Ovary (tissue), 7 donors: ENCODE measurements at regions not wholly inside any gene's neighbourhood (a gene's known extent, or its start where the extent isn't known, plus 50 kb on each side); places are given as distances from the start of the nearest gene placed in this dataset.

Experiments
- DNase-seq, 5 donors: peaks; one replicate each; pipeline ENCODE4 v3.0.0-alpha.2; 2019 to 2020
- H3K27ac ChIP-seq, 2 donors: fragments of 200-600 bp; one replicate each; pipeline versions ENCODE4 v1.5.1 to v1.8.0; 2019 to 2022
- H3K27me3 ChIP-seq: fragments of 200-600 bp; one replicate; pipeline ENCODE4 v1.8.0; 2022
- H3K36me3 ChIP-seq: fragments of 200-600 bp; sonication (generic); one replicate; pipeline ENCODE4 v1.5.1; 2019
- H3K4me1 ChIP-seq: one replicate; pipeline ENCODE4 v1.8.1; 2013; ENCODE audit warnings: mild to moderate bottlenecking, moderate library complexity; ENCODE audit not compliant: insufficient read depth
- H3K4me3 ChIP-seq: fragments of 200-600 bp; sonication (generic); one replicate; pipeline ENCODE4 v1.5.1; 2017
- H3K9me3 ChIP-seq, 2 donors: fragments of 200-600 bp in 1 of 2; sonication (generic) in 1 of 2; one replicate each; pipeline versions ENCODE4 v1.5.1 to v1.8.1; 2013 to 2019; ENCODE audit warnings: mild to moderate bottlenecking in 1 of 2, moderate library complexity in 1 of 2
- CTCF ChIP-seq, 3 donors: fragments of 450-650 bp in 2 of 3; fragments of 200-600 bp in 1 of 3; IDR thresholded peaks; one replicate each; pipeline versions ENCODE4 v1.5.1 to v1.8.0; 2016 to 2022; ENCODE audit warnings: antibody characterized with exemption in 3 of 3, mild to moderate bottlenecking in 1 of 3
- EP300 ChIP-seq: sonication (generic); formaldehyde crosslinking; IDR thresholded peaks from one replicate; pipeline ENCODE4 v1.6.1; 2017; ENCODE audit warnings: antibody characterized with exemption
- POLR2A ChIP-seq: fragments of 450-650 bp; IDR thresholded peaks from one replicate; pipeline ENCODE4 v1.6.1; 2017; ENCODE audit warnings: antibody characterized with exemption, mild to moderate bottlenecking, moderate library complexity
- WGBS, 3 donors: extraction: QIAGEN DNeasy Blood & Tissue Kit in 1 of 3; methylation state at CpG; one replicate each; pipeline versions ENCODE4 v1.1.5 to v1.1.7; 2013 to 2017; 5-methylcytosine and 5-hydroxymethylcytosine counted together
- intact Hi-C, 4 donors: fragments of 100-400 bp; cut with DNase I; formaldehyde crosslinking; loops; one replicate each; pipeline versions ENCODE4 v1.11.0 to v1.15.1; 2022 to 2023
- donor health status: DM: no; HTN: no; CAD: no; lungs with moderate emphysema.
- donor health status: DM: no; HTN: no; CAD: no.
- donor health status: Bipolar disorder and iron deficiency.
- donor health status: DM: no; HTN: no; CAD: no.
- donor health status: DM: yes; HTN: yes; CAD: no.

- H3K36me3 ChIP-seq = no peaks in the 10 kb centered on the region
- no peaks in the 10 kb centered on the region for H3K4me1 ChIP-seq
- H3K27me3 ChIP-seq = no peaks in the 10 kb centered on the region
- H3K9me3 ChIP-seq = no peaks in the 10 kb centered on the region
- WGBS, 3 donors = 46 to 58% (median 52%) methylated on average over 4 of the region's 4 CpGs
- H3K4me3 ChIP-seq = no peak overlapping the region
- H3K27ac ChIP-seq = no peak overlapping the region
- intact Hi-C loops = no loop called here
- TF ChIP-seq CTCF (IDR thresholded peaks at IDR 0.05) = no peak
- TF ChIP-seq POLR2A = no peak
- TF ChIP-seq EP300 = no peak
- DNase-seq = no peak
Measured at GRCh38 chr3:182172534-182172933, 460.8 kb downstream of the SOX2 start.

GRCh38 chr3:182178488-182179200 is 466.9 kb downstream of the SOX2 start:
- no peaks in the 10 kb centered on the region for H3K36me3 ChIP-seq
- H3K4me1 ChIP-seq = no peaks in the 10 kb centered on the region
- no peak overlapping the region for H3K4me3 ChIP-seq
- intact Hi-C loops = no loop called here
- no peak for DNase-seq
- H3K27ac ChIP-seq = no peak overlapping the region
- no peaks in the 10 kb centered on the region for H3K9me3 ChIP-seq
- 67 to 78% (median 73%) methylated on average over 5 of the region's 5 CpGs for WGBS, 3 donors
- no peaks in the 10 kb centered on the region for H3K27me3 ChIP-seq
- no peak for TF ChIP-seq EP300
- no peak for TF ChIP-seq POLR2A
- no peak for TF ChIP-seq CTCF (IDR thresholded peaks at IDR 0.05)

GRCh38 chr3:182179631-182180030 is 467.9 kb downstream of the SOX2 start:
- no peak for TF ChIP-seq POLR2A
- TF ChIP-seq EP300 = no peak
- no peak for TF ChIP-seq CTCF (IDR thresholded peaks at IDR 0.05)
- Histone ChIP-seq H3K4me3 (no peak overlapping the region), H3K9me3 (no peaks in the 10 kb centered on the region), H3K36me3 (no peaks in the 10 kb centered on the region), H3K27ac (no peak overlapping the region), H3K27me3 (no peaks in the 10 kb centered on the region), H3K4me1 (no peaks in the 10 kb centered on the region)
- 64 to 83% (median 74%) methylated on average over 1 of the region's 1 CpG for WGBS, 3 donors
- DNase-seq = no peak
- intact Hi-C loops = no loop called here

- intact Hi-C loops = no loop called here
- Histone ChIP-seq H3K27me3 (no peaks in the 10 kb centered on the region), H3K4me3 (no peak overlapping the region), H3K9me3 (no peaks in the 10 kb centered on the region), H3K4me1 (no peaks in the 10 kb centered on the region), H3K27ac (no peak overlapping the region), H3K36me3 (no peaks in the 10 kb centered on the region)
- TF ChIP-seq POLR2A = no peak
- TF ChIP-seq CTCF (IDR thresholded peaks at IDR 0.05) = no peak
- no peak for TF ChIP-seq EP300
- WGBS, 3 donors = 32 to 48% (median 33%) methylated on average over 9 of the region's 9 CpGs
- DNase-seq = no peak
Measured at GRCh38 chr3:182180654-182181385, 469.1 kb downstream of the SOX2 start.
